Endodermal cell (in vitro differentiated cells): ENCODE measurements at regions not wholly inside any gene's neighbourhood (a gene's known extent, or its start where the extent isn't known, plus 50 kb on each side); places are given as distances from the start of the nearest gene placed in this dataset.
"Not testable (repeated sequence)": the region's sequence is repeated elsewhere in the genome, so short reads cannot be mapped to it uniquely, and the experiment has no call there.

Experiments used
- DNase-seq: peaks from one replicate; pipeline ENCODE4 v3.0.0-alpha.2; 2017
- H3K27ac ChIP-seq: 2 replicates; pipeline ENCODE4 v1.5.1; 2013; ENCODE audit warnings: mild to moderate bottlenecking, low read depth, low read length, moderate library complexity
- H3K27me3 ChIP-seq: 2 replicates; pipeline ENCODE4 v1.6.1; 2013; ENCODE audit warnings: mild to moderate bottlenecking, low read length, moderate library complexity; ENCODE audit not compliant: insufficient read depth, control insufficient read depth, poor library complexity, severe bottlenecking
- H3K36me3 ChIP-seq: 2 replicates; pipeline ENCODE4 v1.7.0; 2013; ENCODE audit warnings: mild to moderate bottlenecking, low read length, moderate library complexity; ENCODE audit not compliant: control insufficient read depth, insufficient read depth
- H3K4me1 ChIP-seq: one replicate; pipeline ENCODE4 v1.7.0; 2013; ENCODE audit warnings: low read length; ENCODE audit not compliant: control insufficient read depth, insufficient read depth
- H3K4me3 ChIP-seq: 2 replicates; pipeline ENCODE4 v1.5.1; 2013; ENCODE audit warnings: mild to moderate bottlenecking, low read length, moderate library complexity
- H3K9ac ChIP-seq: 2 replicates; pipeline ENCODE4 v1.6.1; 2013; ENCODE audit warnings: mild to moderate bottlenecking, low read length, moderate library complexity; ENCODE audit not compliant: poor library complexity, severe bottlenecking; ENCODE audit errors: extremely low read depth
- H3K9me3 ChIP-seq: 2 replicates; pipeline ENCODE4 v1.6.1; 2013; ENCODE audit warnings: mild to moderate bottlenecking, low read length, moderate library complexity; ENCODE audit not compliant: control insufficient read depth
- H3K27ac Mint-ChIP-seq: 2 replicates; pipeline ENCODE4 v1.8.0; 2020; ENCODE audit warnings: mixed read lengths
- H3K27me3 Mint-ChIP-seq: 2 replicates; pipeline ENCODE4 v1.8.0; 2021; ENCODE audit warnings: mild to moderate bottlenecking, mixed read lengths; ENCODE audit not compliant: insufficient read depth
- H3K36me3 Mint-ChIP-seq: 2 replicates; pipeline ENCODE4 v1.8.0; 2020; ENCODE audit warnings: low read depth, mixed read lengths
- H3K4me1 Mint-ChIP-seq: 2 replicates; pipeline ENCODE4 v1.8.0; 2020; ENCODE audit warnings: mixed read lengths
- H3K4me3 Mint-ChIP-seq: 2 replicates; pipeline ENCODE4 v1.8.0; 2020; ENCODE audit warnings: mild to moderate bottlenecking, moderate library complexity, mixed read lengths
- H3K9me3 Mint-ChIP-seq: 2 replicates; pipeline ENCODE4 v1.8.0; 2020; ENCODE audit warnings: mild to moderate bottlenecking, mixed read lengths
- CTCF ChIP-seq: fragments of 200-600 bp; sonication (generic); conservative IDR thresholded peaks from 2 replicates; pipeline ENCODE4 v1.5.0; 2021; ENCODE audit warnings: antibody characterized with exemption, mild to moderate bottlenecking
- WGBS, 2 experiments: methylation state at CpG; one replicate each; pipeline versions ENCODE4 v1.1.5 to v1.1.7; 2013; ENCODE audit warnings: missing lambda C conversion rate in 2 of 2, mixed read lengths in 1 of 2; ENCODE audit not compliant: insufficient coverage in 1 of 2, insufficient read length in 1 of 2; 5-methylcytosine and 5-hydroxymethylcytosine counted together

DNA sequence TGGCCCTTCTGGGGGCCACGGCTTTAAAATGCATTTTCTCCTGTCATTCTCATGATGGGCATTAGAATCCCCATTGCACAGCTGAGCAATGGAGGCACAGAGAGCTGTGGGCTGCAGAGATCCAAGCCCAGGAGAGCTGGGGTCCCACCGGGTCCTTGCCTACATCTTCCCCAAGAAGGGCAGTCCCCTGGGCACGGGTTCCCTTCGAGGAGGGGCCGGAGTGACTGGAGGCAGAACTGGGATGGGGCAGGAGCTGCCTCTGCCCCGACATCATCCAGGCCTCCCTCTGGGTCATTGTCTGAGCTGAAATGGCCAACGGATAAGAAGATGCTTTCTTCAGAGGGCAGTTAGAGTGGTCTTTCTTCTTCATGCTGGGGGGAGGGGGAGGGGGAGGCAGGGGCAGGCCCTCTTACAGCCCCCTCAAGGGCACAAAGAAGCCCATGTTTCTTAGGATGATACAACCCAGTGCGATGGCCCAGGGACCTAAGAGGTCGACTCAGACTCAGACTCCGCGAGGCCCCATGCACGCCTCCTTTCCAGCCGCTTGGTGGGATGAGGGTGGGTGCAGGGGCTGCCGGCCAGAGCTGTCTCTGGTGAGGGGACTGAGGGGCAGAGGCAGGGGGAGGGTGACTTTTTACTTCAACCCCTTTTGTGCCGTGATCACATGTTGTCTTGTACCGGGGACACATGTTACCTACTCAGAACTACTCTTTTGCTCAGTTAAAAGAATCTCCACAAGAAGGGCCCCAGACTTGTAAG, 112.4 kb upstream of the IRX2 start:
- Mint-ChIP-seq H3K9me3 (no peaks in the 10 kb centered on the region), H3K27me3 (peaks cover 10% of the 10 kb centered on the region), H3K4me1 (no peaks in the 10 kb centered on the region), H3K4me3 (no peak overlapping the region), H3K36me3 (no peaks in the 10 kb centered on the region), H3K27ac (no peak overlapping the region)
- Histone ChIP-seq H3K36me3 (no peaks in the 10 kb centered on the region), H3K4me3 (no peak overlapping the region), H3K9me3 (no peaks in the 10 kb centered on the region), H3K4me1 (no peaks in the 10 kb centered on the region), H3K9ac (no peak overlapping the region), H3K27me3 (no peaks in the 10 kb centered on the region), H3K27ac (no peak overlapping the region)
- DNase-seq = no peak
- WGBS, 2 experiments = 91 to 93% methylated on average over 3 to 16 of the region's 16 CpGs
- TF ChIP-seq CTCF = no peak

- H3K4me1 Mint-ChIP-seq = no peaks in the 10 kb centered on the region
- TF ChIP-seq CTCF = no peak
- no peak overlapping the region for H3K27ac ChIP-seq
- H3K27me3 Mint-ChIP-seq = peaks cover 9% of the 10 kb centered on the region
- H3K9me3 Mint-ChIP-seq = no peaks in the 10 kb centered on the region
- no peak overlapping the region for H3K4me3 ChIP-seq
- H3K4me3 Mint-ChIP-seq = no peak overlapping the region
- DNase-seq = no peak
- no peaks in the 10 kb centered on the region for H3K36me3 Mint-ChIP-seq
- no peak overlapping the region for H3K27ac Mint-ChIP-seq
- no peak overlapping the region for H3K9ac ChIP-seq
- H3K27me3 ChIP-seq = no peaks in the 10 kb centered on the region
- H3K36me3 ChIP-seq = no peaks in the 10 kb centered on the region
- H3K9me3 ChIP-seq = no peaks in the 10 kb centered on the region
- no peaks in the 10 kb centered on the region for H3K4me1 ChIP-seq
Observed at GRCh38 chr5:2863133-2863532, 111.7 kb upstream of the IRX2 start.

DNA sequence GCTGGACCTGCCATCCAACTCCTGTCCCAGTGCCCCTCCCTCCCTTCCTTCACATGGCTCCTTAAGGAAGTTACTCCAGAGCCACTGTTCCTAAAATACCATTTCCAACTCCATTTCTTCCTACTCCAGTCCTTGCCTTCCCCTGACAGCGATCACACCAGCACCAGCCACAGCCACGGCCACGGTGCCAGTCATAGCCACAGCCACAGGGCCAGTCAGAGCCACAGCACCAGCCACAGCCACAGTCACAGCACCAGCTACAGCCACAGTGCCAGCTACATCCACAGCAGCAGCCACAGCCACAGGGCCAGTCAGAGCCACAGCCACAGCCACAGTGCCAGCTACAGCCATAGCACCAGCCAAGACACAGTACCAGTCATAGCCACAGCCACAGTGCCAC, 110.7 kb upstream of the IRX2 start:
- H3K9me3 Mint-ChIP-seq, H3K9me3 ChIP-seq, H3K27ac ChIP-seq, H3K4me1 ChIP-seq, H3K36me3 Mint-ChIP-seq, H3K4me1 Mint-ChIP-seq, DNase-seq, H3K27ac Mint-ChIP-seq, H3K4me3 ChIP-seq, H3K4me3 Mint-ChIP-seq, H3K27me3 Mint-ChIP-seq, H3K27me3 ChIP-seq, H3K9ac ChIP-seq, H3K36me3 ChIP-seq: not testable (repeated sequence)
- 95 to 100% methylated on average over 2 to 3 of the region's 3 CpGs for WGBS, 2 experiments

- H3K27ac ChIP-seq = no peak overlapping the region
Observed at GRCh38 chr5:2861605-2862004, 110.1 kb upstream of the IRX2 start.

More at GRCh38 chr5:2861605-2862004, 110.1 kb upstream of the IRX2 start:
- H3K9ac ChIP-seq = no peak overlapping the region
- H3K36me3 Mint-ChIP-seq = no peaks in the 10 kb centered on the region
- H3K27me3 ChIP-seq = no peaks in the 10 kb centered on the region
- no peak overlapping the region for H3K27ac Mint-ChIP-seq
- WGBS, 2 experiments = 71 to 82% methylated on average over 4 to 7 of the region's 7 CpGs
- H3K4me1 Mint-ChIP-seq = no peaks in the 10 kb centered on the region
- no peaks in the 10 kb centered on the region for H3K4me1 ChIP-seq
- TF ChIP-seq CTCF = no peak
- H3K36me3 ChIP-seq = no peaks in the 10 kb centered on the region
- H3K4me3 ChIP-seq = no peak overlapping the region
- no peaks in the 10 kb centered on the region for H3K9me3 Mint-ChIP-seq
- DNase-seq = no peak
- H3K4me3 Mint-ChIP-seq = no peak overlapping the region
- no peaks in the 10 kb centered on the region for H3K27me3 Mint-ChIP-seq
- H3K9me3 ChIP-seq = no peaks in the 10 kb centered on the region
